HEK293 (cell line): ENCODE measurements at regions not wholly inside any gene's neighbourhood (a gene's known extent, or its start where the extent isn't known, plus 50 kb on each side); places are given as distances from the start of the nearest gene placed in this dataset.
A peak's percentile ranks its signal among the peaks of the same experiment; 100 is the strongest.

Experiments used
- CTCF ChIA-PET: fragments of 350-600 bp; formaldehyde crosslinking; extraction: SDS; loops from one replicate; lab custom pipeline; 2021; ENCODE audit warnings: antibody characterized with exemption; lab: Yijun Ruan, JAX
- POLR2A ChIA-PET: fragments of 300-600 bp; formaldehyde crosslinking; extraction: SDS; loops from one replicate; lab custom pipeline; 2020; ENCODE audit warnings: antibody characterized with exemption, inconsistent platforms; lab: Yijun Ruan, JAX
- H3K27ac ChIP-seq: fragments of 200-500 bp; sonication (Bioruptor generic); 2 replicates; pipeline ENCODE4 v1.5.1; 2014; ENCODE audit warnings: low read depth, low read length, control low read depth, inconsistent platforms; ENCODE audit errors: extremely low read depth
- H3K36me3 ChIP-seq, 2 experiments: fragments of 200-500 bp in 1 of 2; sonication (Bioruptor generic) in 1 of 2; 1 replicate in 1 of 2; 2 replicates in 1 of 2; pipeline ENCODE4 v1.5.1; 2014 to 2017; ENCODE audit warnings: inconsistent platforms in 2 of 2, low read length in 2 of 2; ENCODE audit not compliant: control insufficient read depth in 2 of 2, insufficient read depth in 1 of 2
- H3K4me1 ChIP-seq: fragments of 200-500 bp; sonication (Bioruptor generic); 2 replicates; pipeline ENCODE4 v1.5.1; 2014; ENCODE audit warnings: mild to moderate bottlenecking, low read length, inconsistent platforms; ENCODE audit not compliant: control insufficient read depth, insufficient read depth
- H3K4me3 ChIP-seq: 2 replicates; pipeline ENCODE4 v1.5.1; 2011; ENCODE audit warnings: low read depth, mild to moderate bottlenecking, control low read depth, low read length, moderate library complexity
- H3K9me3 ChIP-seq: fragments of 200-500 bp; sonication (Bioruptor generic); 2 replicates; pipeline ENCODE4 v1.5.1; 2014; ENCODE audit warnings: low read depth, low read length, inconsistent platforms; ENCODE audit not compliant: control insufficient read depth, insufficient read depth
- PATZ1 ChIP-seq: fragments of 450-650 bp; formaldehyde crosslinking; IDR thresholded peaks from 2 replicates; pipeline ENCODE4 v1.5.1; 2016; ENCODE audit warnings: missing biosample characterization, missing genetic modification characterization
- SETDB1 ChIP-seq: IDR thresholded peaks from one replicate; pipeline ENCODE4 v1.6.1; 2017; ENCODE audit warnings: mild to moderate bottlenecking, low read length, moderate library complexity, mixed read lengths; ENCODE audit not compliant: insufficient read length
- ZBTB49 ChIP-seq: fragments of 450-650 bp; formaldehyde crosslinking; IDR thresholded peaks from 2 replicates; pipeline ENCODE4 v1.5.1; 2016; ENCODE audit warnings: missing biosample characterization, missing genetic modification characterization, low read depth
- ZBTB6 ChIP-seq: fragments of 450-650 bp; formaldehyde crosslinking; IDR thresholded peaks from 2 replicates; pipeline ENCODE4 v1.5.1; 2017; ENCODE audit warnings: missing biosample characterization, missing genetic modification characterization
- ZBTB8A ChIP-seq: fragments of 450-650 bp; formaldehyde crosslinking; IDR thresholded peaks from 2 replicates; pipeline ENCODE4 v1.5.1; 2016; ENCODE audit warnings: missing biosample characterization, missing genetic modification characterization
- ZNF138 ChIP-seq: fragments of 450-650 bp; formaldehyde crosslinking; IDR thresholded peaks from 2 replicates; pipeline ENCODE4 v1.5.1; 2016; ENCODE audit warnings: missing biosample characterization, missing genetic modification characterization, borderline replicate concordance
- ZNF157 ChIP-seq: fragments of 450-650 bp; formaldehyde crosslinking; IDR thresholded peaks from 2 replicates; pipeline ENCODE4 v1.5.1; 2016; ENCODE audit warnings: missing biosample characterization, missing genetic modification characterization
- ZNF184 ChIP-seq: fragments of 450-650 bp; IDR thresholded peaks from 2 replicates; pipeline ENCODE4 v1.5.1; 2018; ENCODE audit warnings: missing biosample characterization, mild to moderate bottlenecking, missing genetic modification characterization
- ZNF248 ChIP-seq: fragments of 450-650 bp; formaldehyde crosslinking; IDR thresholded peaks from 2 replicates; pipeline ENCODE4 v1.5.1; 2017; ENCODE audit warnings: missing biosample characterization, missing genetic modification characterization
- ZNF394 ChIP-seq: fragments of 450-650 bp; formaldehyde crosslinking; IDR thresholded peaks from 2 replicates; pipeline ENCODE4 v1.5.1; 2016; ENCODE audit warnings: missing biosample characterization, missing genetic modification characterization, mild to moderate bottlenecking, moderate library complexity, borderline replicate concordance
- ZNF513 ChIP-seq: fragments of 450-650 bp; IDR thresholded peaks from 2 replicates; pipeline ENCODE4 v1.5.1; 2018; ENCODE audit warnings: missing biosample characterization, missing genetic modification characterization
- ZNF704 ChIP-seq: fragments of 450-650 bp; formaldehyde crosslinking; IDR thresholded peaks from 2 replicates; pipeline ENCODE4 v1.5.1; 2016; ENCODE audit warnings: missing biosample characterization, missing genetic modification characterization
- ZSCAN23 ChIP-seq: fragments of 450-650 bp; formaldehyde crosslinking; IDR thresholded peaks from 2 replicates; pipeline ENCODE4 v1.5.1; 2016; ENCODE audit warnings: missing biosample characterization, missing genetic modification characterization

- TF ChIP-seq PATZ1 (tag by site-specific recombination) (no peak), ZNF394 (tag by site-specific recombination) (no peak), SETDB1 (no peak)
- TF ChIP-seq, all 188 proteins: peak for 0
These were observed 649.0 kb upstream of the ANKRD30A start (continued) for GRCh38 chr10:36476399-36476798.

- TF ChIP-seq ZNF157: 0 out of 2 replicates have a peak, but pooled peaks have one; percentile 17
- no peak for TF ChIP-seq ZNF704
- TF ChIP-seq ZNF184: no peak
- no peak for TF ChIP-seq ZNF513
- TF ChIP-seq ZNF138 (tag by site-specific recombination): no peak
- Histone ChIP-seq H3K36me3 (no peaks in the 10 kb centered on the region), H3K4me1 (no peaks in the 10 kb centered on the region), H3K27ac (no peak overlapping the region), H3K4me3 (no peak overlapping the region), H3K9me3 (no peaks in the 10 kb centered on the region)
- POLR2A ChIA-PET: no interaction called here
- CTCF ChIA-PET: no interaction called here
These were observed 649.7 kb upstream of the ANKRD30A start for GRCh38 chr10:36475746-36476145.

- H3K4me3 ChIP-seq: no peak overlapping the region
- H3K27ac ChIP-seq: no peak overlapping the region
- TF ChIP-seq ZBTB6 (tag by site-specific recombination): no peak
- TF ChIP-seq ZBTB8A (tag by site-specific recombination): no peak
- TF ChIP-seq ZBTB49 (tag by site-specific recombination): no peak
- ChIA-PET POLR2A (no interaction called here), CTCF (no interaction called here)
- no peaks in the 10 kb centered on the region for H3K9me3 ChIP-seq
- no peaks in the 10 kb centered on the region for H3K4me1 ChIP-seq
- no peaks in the 10 kb centered on the region for H3K36me3 ChIP-seq
These were observed 650.9 kb upstream of the ANKRD30A start for GRCh38 chr10:36474456-36474855.

GRCh38 chr10:36473122-36473521, 652.3 kb upstream of the ANKRD30A start:
- Histone ChIP-seq H3K4me3 (no peak overlapping the region), H3K9me3 (no peaks in the 10 kb centered on the region), H3K36me3 (no peaks in the 10 kb centered on the region), H3K4me1 (no peaks in the 10 kb centered on the region), H3K27ac (no peak overlapping the region)
- no peak for TF ChIP-seq ZNF248 (tag by site-specific recombination)
- TF ChIP-seq ZSCAN23 (tag by site-specific recombination): no peak
- CTCF ChIA-PET: interaction anchor here (0.7 kb wide), 1 partner anchor 32 kb away, joined by 3 read pairs; no protein-coding TSS in a partner anchor
- POLR2A ChIA-PET: no interaction called here
